ENCODE measurements at regions not wholly inside any gene's neighbourhood (a gene's known extent, or its start where the extent isn't known, plus 50 kb on each side); places are given as distances from the start of the nearest gene placed in this dataset.

DNA sequence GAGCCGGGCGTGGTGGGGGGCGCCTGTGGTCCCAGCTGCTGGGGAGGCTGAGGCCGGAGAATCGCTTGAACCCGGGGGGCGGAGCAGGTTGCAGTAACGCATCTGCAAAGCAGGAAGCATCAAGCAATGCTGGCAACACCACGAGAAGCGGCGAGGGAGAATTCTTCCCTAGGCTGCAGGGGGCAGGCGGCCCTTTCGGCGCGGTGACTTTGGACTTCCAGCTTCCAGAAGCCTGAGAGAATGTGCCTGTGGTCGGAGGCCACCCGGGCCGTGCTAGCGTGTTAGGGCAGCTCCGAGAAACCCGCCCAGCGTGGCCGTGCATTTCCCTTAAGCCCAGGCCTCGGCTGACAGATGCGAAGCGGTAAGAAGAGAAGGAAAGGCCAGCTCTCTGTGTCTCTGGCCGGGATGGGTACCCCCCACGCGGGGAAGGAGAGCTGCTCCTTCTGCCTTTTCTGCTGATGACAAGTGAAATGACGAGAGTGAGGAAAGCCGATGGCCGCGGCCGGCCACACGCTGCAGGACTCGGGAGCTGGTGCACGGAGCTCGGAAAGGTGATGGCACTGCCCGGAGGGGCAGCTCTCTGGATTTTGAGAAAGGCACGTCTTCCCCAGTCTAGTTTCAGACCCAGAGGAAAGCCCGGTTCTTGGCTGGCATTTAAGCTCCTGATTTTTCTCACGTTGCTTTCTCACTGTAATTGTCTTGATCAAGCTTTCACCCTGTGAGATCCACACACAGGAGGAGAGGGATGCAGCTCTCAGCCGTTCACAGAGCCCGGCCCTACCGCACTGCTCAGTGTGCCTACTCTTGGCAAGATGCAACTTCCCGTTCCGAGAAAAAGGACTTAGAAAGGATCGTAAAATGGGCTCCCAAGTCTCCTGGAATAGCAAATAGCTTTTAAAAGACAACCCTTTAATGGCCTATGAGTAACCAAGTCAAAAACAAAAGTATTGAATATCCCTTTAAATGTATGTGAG lies 68.3 kb upstream of the EXOC2 start:
- no peak overlapping the region for H3K4me3 ChIP-seq (ENCODE audit: low read depth, low read length)
- Mint-ChIP-seq H3K4me1 (ENCODE audit: low read depth, unreplicated experiment) (no peaks in the 10 kb centered on the region), H3K36me3 (ENCODE audit: insufficient read depth, unreplicated experiment) (no peaks in the 10 kb centered on the region), H3K27ac (ENCODE audit: unreplicated experiment) (no peak overlapping the region), H3K27me3 (ENCODE audit: insufficient read depth, unreplicated experiment) (peaks cover 9% of the 10 kb centered on the region), H3K9me3 (ENCODE audit: unreplicated experiment) (peaks cover 11% of the 10 kb centered on the region), H3K4me3 (ENCODE audit: unreplicated experiment) (no peak overlapping the region)
- intact Hi-C loops (cut with micrococcal nuclease; ENCODE audit: unreplicated experiment): no loop called here
- no peaks in the 10 kb centered on the region for H3K9me3 ChIP-seq
- BruUV-seq (replicated peaks): no TSS peak
- CTCF ChIA-PET: no interaction called here
- DNase-seq: no peak
- TF ChIP-seq, protein P1, sequence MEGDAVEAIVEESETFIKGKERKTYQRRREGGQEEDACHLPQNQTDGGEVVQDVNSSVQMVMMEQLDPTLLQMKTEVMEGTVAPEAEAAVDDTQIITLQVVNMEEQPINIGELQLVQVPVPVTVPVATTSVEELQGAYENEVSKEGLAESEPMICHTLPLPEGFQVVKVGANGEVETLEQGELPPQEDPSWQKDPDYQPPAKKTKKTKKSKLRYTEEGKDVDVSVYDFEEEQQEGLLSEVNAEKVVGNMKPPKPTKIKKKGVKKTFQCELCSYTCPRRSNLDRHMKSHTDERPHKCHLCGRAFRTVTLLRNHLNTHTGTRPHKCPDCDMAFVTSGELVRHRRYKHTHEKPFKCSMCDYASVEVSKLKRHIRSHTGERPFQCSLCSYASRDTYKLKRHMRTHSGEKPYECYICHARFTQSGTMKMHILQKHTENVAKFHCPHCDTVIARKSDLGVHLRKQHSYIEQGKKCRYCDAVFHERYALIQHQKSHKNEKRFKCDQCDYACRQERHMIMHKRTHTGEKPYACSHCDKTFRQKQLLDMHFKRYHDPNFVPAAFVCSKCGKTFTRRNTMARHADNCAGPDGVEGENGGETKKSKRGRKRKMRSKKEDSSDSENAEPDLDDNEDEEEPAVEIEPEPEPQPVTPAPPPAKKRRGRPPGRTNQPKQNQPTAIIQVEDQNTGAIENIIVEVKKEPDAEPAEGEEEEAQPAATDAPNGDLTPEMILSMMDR (IDR thresholded peaks at IDR 0.05; ENCODE audit: insufficient read depth in 1 of 2, low read depth in 1 of 2, low read length in 1 of 2, severe bottlenecking in 1 of 2, unreplicated experiment in 1 of 2): no peak
- POLR2A ChIA-PET: no interaction called here
- H3K4me1 ChIP-seq: no peaks in the 10 kb centered on the region
- no peaks in the 10 kb centered on the region for H3K27me3 ChIP-seq (replicated peaks; ENCODE audit: control insufficient read depth, insufficient read depth, low read length)
- H3K36me3 ChIP-seq (ENCODE audit: control insufficient read depth, insufficient read depth, low read length): no peaks in the 10 kb centered on the region

DNA sequence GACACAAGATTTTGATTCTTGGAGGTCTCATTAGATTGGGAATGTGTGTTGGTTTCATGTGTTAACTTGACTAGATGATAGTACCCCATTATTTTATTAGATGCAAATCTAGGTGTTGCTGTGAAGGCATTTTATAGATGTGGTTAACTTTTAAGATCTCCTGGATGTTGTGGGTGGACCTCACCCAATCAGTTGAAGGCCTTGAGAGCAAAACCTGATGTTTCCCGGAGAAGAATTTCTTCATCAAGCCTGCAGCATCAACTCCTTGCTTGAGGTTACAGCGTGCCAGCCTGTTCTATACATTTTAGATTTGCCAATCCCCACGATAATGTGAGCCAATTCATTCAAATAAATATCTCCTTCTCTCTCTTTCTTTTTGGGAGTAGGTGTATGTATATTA lies 66.8 kb upstream of the EXOC2 start:
- H3K4me3 ChIP-seq (ENCODE audit: low read depth, low read length): no peak overlapping the region
- H3K27ac Mint-ChIP-seq (ENCODE audit: unreplicated experiment): no peak overlapping the region
- BruUV-seq (replicated peaks): no TSS peak
- POLR2A ChIA-PET: no interaction called here
- intact Hi-C loops (cut with micrococcal nuclease; ENCODE audit: unreplicated experiment): no loop called here
- H3K27me3 ChIP-seq (replicated peaks; ENCODE audit: control insufficient read depth, insufficient read depth, low read length): no peaks in the 10 kb centered on the region
- peaks cover 9% of the 10 kb centered on the region for H3K27me3 Mint-ChIP-seq (ENCODE audit: insufficient read depth, unreplicated experiment)
- no peak for DNase-seq
- CTCF ChIA-PET: no interaction called here
- no peaks in the 10 kb centered on the region for H3K9me3 ChIP-seq
- H3K4me1 Mint-ChIP-seq (ENCODE audit: low read depth, unreplicated experiment): no peaks in the 10 kb centered on the region
- peaks cover 12% of the 10 kb centered on the region for H3K9me3 Mint-ChIP-seq (ENCODE audit: unreplicated experiment)
- H3K36me3 Mint-ChIP-seq (ENCODE audit: insufficient read depth, unreplicated experiment): no peaks in the 10 kb centered on the region
- H3K36me3 ChIP-seq (ENCODE audit: control insufficient read depth, insufficient read depth, low read length): no peaks in the 10 kb centered on the region
- no peak overlapping the region for H3K4me3 Mint-ChIP-seq (ENCODE audit: unreplicated experiment)
- TF ChIP-seq, protein P1 (IDR thresholded peaks at IDR 0.05; ENCODE audit: insufficient read depth in 1 of 2, low read depth in 1 of 2, low read length in 1 of 2, severe bottlenecking in 1 of 2, unreplicated experiment in 1 of 2): no peak
- no peaks in the 10 kb centered on the region for H3K4me1 ChIP-seq

DNA sequence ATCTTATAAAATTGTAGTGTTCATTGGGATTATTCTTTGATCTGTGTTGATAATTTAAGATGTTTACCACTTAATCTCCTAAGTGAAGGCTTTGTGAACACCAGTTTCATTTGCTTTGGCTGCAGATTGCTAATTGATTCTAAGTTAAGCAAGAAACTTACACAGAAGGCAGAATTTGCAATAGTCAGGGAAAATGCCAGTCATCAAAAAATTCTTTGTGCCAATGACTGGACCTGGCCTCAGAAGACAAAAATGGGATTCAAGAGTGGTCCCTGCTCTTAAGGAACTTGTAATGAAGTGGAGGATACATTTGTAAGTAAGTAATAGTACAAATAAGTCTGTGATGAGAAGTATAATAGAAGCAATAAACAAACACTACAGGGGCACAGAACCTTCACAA lies 63.3 kb upstream of the EXOC2 start:
- ChIA-PET POLR2A (no interaction called here), CTCF (no interaction called here)
- Histone ChIP-seq H3K27me3 (replicated peaks; ENCODE audit: control insufficient read depth, insufficient read depth, low read length) (no peaks in the 10 kb centered on the region), H3K9me3 (no peaks in the 10 kb centered on the region), H3K4me1 (no peaks in the 10 kb centered on the region), H3K4me3 (ENCODE audit: low read depth, low read length) (no peak overlapping the region), H3K36me3 (ENCODE audit: control insufficient read depth, insufficient read depth, low read length) (no peaks in the 10 kb centered on the region)
- H3K27me3 Mint-ChIP-seq (ENCODE audit: insufficient read depth, unreplicated experiment): peaks cover 4% of the 10 kb centered on the region
- H3K9me3 Mint-ChIP-seq (ENCODE audit: unreplicated experiment): peaks cover 12% of the 10 kb centered on the region
- intact Hi-C loops (cut with micrococcal nuclease; ENCODE audit: unreplicated experiment): no loop called here
- no peak for DNase-seq
- BruUV-seq (replicated peaks): no TSS peak
- TF ChIP-seq, protein P1 (IDR thresholded peaks at IDR 0.05; ENCODE audit: insufficient read depth in 1 of 2, low read depth in 1 of 2, low read length in 1 of 2, severe bottlenecking in 1 of 2, unreplicated experiment in 1 of 2): no peak
- no peaks in the 10 kb centered on the region for H3K4me1 Mint-ChIP-seq (ENCODE audit: low read depth, unreplicated experiment)
- no peaks in the 10 kb centered on the region for H3K36me3 Mint-ChIP-seq (ENCODE audit: insufficient read depth, unreplicated experiment)
- H3K27ac Mint-ChIP-seq (ENCODE audit: unreplicated experiment): no peak overlapping the region
- no peak overlapping the region for H3K4me3 Mint-ChIP-seq (ENCODE audit: unreplicated experiment)
